ENCODE measurements at regions not wholly inside any gene's neighbourhood (a gene's known extent, or its start where the extent isn't known, plus 50 kb on each side); places are given as distances from the start of the nearest gene placed in this dataset.

- H3K4me3 ChIP-seq (ENCODE audit: low read depth, low read length), result no peak overlapping the region
- DNase-seq (ENCODE audit: low read depth), result no peak
- no peak for TF ChIP-seq CTCF (conservative IDR thresholded peaks at IDR 0.05; ENCODE audit: low read depth, low read length)
Observed at GRCh38 chrX:129188231-129188630, 335.1 kb downstream of the SMARCA1 start.

GRCh38 chrX:129176710-129177109 is 346.6 kb downstream of the SMARCA1 start:
- DNase-seq (ENCODE audit: low read depth), result no peak
- no peak for TF ChIP-seq CTCF (conservative IDR thresholded peaks at IDR 0.05; ENCODE audit: low read depth, low read length)
- H3K4me3 ChIP-seq (ENCODE audit: low read depth, low read length), result no peak overlapping the region

- peak; percentile 32 for TF ChIP-seq CTCF (conservative IDR thresholded peaks at IDR 0.05; ENCODE audit: low read depth, low read length)
- H3K4me3 ChIP-seq (ENCODE audit: low read depth, low read length), result no peak overlapping the region
- DNase-seq (ENCODE audit: low read depth), result no peak
Observed at GRCh38 chrX:129161108-129161507, 362.2 kb downstream of the SMARCA1 start.

- H3K4me3 ChIP-seq (ENCODE audit: low read depth, low read length), result no peak overlapping the region
- TF ChIP-seq CTCF (conservative IDR thresholded peaks at IDR 0.05; ENCODE audit: low read depth, low read length), result no peak
- DNase-seq (ENCODE audit: low read depth), result no peak
Observed at GRCh38 chrX:129158505-129158904, 364.8 kb downstream of the SMARCA1 start.

GRCh38 chrX:129145840-129146272 is 377.4 kb downstream of the SMARCA1 start:
- no peak for TF ChIP-seq CTCF (conservative IDR thresholded peaks at IDR 0.05; ENCODE audit: low read depth, low read length)
- no peak for DNase-seq (ENCODE audit: low read depth)
- H3K4me3 ChIP-seq (ENCODE audit: low read depth, low read length), result no peak overlapping the region

GRCh38 chrX:129145385-129145784 is 377.9 kb downstream of the SMARCA1 start:
- H3K4me3 ChIP-seq (ENCODE audit: low read depth, low read length), result no peak overlapping the region
- DNase-seq (ENCODE audit: low read depth), result no peak
- no peak for TF ChIP-seq CTCF (conservative IDR thresholded peaks at IDR 0.05; ENCODE audit: low read depth, low read length)

GRCh38 chrX:129144172-129145038 is 378.9 kb downstream of the SMARCA1 start:
- DNase-seq (ENCODE audit: low read depth), result no peak
- TF ChIP-seq CTCF (conservative IDR thresholded peaks at IDR 0.05; ENCODE audit: low read depth, low read length), result no peak
- no peak overlapping the region for H3K4me3 ChIP-seq (ENCODE audit: low read depth, low read length)

All from epithelial cell of proximal tubule (primary cell).